ENCODE measurements at regions not wholly inside any gene's neighbourhood (a gene's known extent, or its start where the extent isn't known, plus 50 kb on each side); places are given as distances from the start of the nearest gene placed in this dataset.

DNA sequence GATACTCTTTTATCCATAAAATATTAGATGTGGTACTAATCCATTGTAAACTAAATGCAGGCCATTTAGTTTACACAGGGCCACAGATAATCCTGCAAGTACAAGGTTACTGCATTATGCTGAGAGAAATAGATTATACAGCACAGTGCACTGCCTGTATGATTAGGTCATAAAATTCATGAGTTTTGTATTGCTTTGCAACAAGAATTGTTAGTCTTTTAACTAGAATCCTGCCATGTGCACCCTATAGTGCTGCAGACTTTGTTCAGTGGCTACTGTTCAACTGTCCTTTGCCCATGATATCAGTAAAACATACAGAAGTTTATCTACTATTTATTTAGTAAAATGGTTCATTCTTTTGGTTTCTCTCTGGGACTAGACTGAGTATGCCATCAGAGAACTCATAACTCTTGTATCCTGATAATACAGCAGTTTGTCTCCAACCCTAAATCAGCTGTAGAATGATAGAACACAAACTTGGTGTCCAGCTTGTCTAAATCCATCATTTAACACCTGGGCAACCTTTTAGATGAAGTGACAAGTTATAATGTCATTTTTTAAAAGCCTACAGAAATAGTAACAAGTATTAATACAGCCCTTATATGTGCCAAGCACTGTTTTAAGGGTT lies 291.2 kb downstream of the TMEM167A start:
- H3K9me3 ChIP-seq (ENCODE audit: insufficient read depth, low read depth, low read length) = no peaks in the 10 kb centered on the region
- H3K4me1 ChIP-seq (ENCODE audit: insufficient read depth, low read length, poor library complexity, severe bottlenecking) = no peaks in the 10 kb centered on the region
- no peaks in the 10 kb centered on the region for H3K27me3 ChIP-seq (ENCODE audit: insufficient read depth, low read length, poor library complexity, severe bottlenecking)
- no peaks in the 10 kb centered on the region for H3F3A ChIP-seq (ENCODE audit: low read depth)
- no peaks in the 10 kb centered on the region for H4K20me1 ChIP-seq (ENCODE audit: insufficient read depth, low read length, poor library complexity, severe bottlenecking)
- TF ChIP-seq EZH2phosphoT487 (IDR thresholded peaks at IDR 0.05; ENCODE audit: borderline replicate concordance) = no peak
- no peak for TF ChIP-seq CTCF (conservative IDR thresholded peaks at IDR 0.05; ENCODE audit: low read length)
- H3K4me3 ChIP-seq (ENCODE audit: low read length, poor library complexity, severe bottlenecking) = no peak overlapping the region
- no peaks in the 10 kb centered on the region for H3K79me2 ChIP-seq (ENCODE audit: insufficient read depth, low read length)
- H3K36me3 ChIP-seq (ENCODE audit: insufficient read depth, low read length) = no peaks in the 10 kb centered on the region
- no peak overlapping the region for H3K9ac ChIP-seq (ENCODE audit: low read depth, low read length, poor library complexity, severe bottlenecking)
- H3K9me2 ChIP-seq (replicated peaks; ENCODE audit: low read depth, low read length) = no peaks in the 10 kb centered on the region
- H3K4me2 ChIP-seq (ENCODE audit: low read depth, low read length, poor library complexity, severe bottlenecking) = no peak overlapping the region
- no peak overlapping the region for H2AFZ ChIP-seq (ENCODE audit: low read length)

GRCh38 chr5:82785456-82785855 lies 291.7 kb downstream of the TMEM167A start:
- Histone ChIP-seq H3K9me3 (ENCODE audit: insufficient read depth, low read depth, low read length) (no peaks in the 10 kb centered on the region), H3K36me3 (ENCODE audit: insufficient read depth, low read length) (no peaks in the 10 kb centered on the region), H3K27me3 (ENCODE audit: insufficient read depth, low read length, poor library complexity, severe bottlenecking) (no peaks in the 10 kb centered on the region), H3K4me3 (ENCODE audit: low read length, poor library complexity, severe bottlenecking) (no peak overlapping the region), H3K9ac (ENCODE audit: low read depth, low read length, poor library complexity, severe bottlenecking) (no peak overlapping the region), H4K20me1 (ENCODE audit: insufficient read depth, low read length, poor library complexity, severe bottlenecking) (no peaks in the 10 kb centered on the region), H2AFZ (ENCODE audit: low read length) (no peak overlapping the region), H3K4me1 (ENCODE audit: insufficient read depth, low read length, poor library complexity, severe bottlenecking) (no peaks in the 10 kb centered on the region), H3K9me2 (replicated peaks; ENCODE audit: low read depth, low read length) (no peaks in the 10 kb centered on the region), H3F3A (ENCODE audit: low read depth) (no peaks in the 10 kb centered on the region), H3K79me2 (ENCODE audit: insufficient read depth, low read length) (no peaks in the 10 kb centered on the region), H3K4me2 (ENCODE audit: low read depth, low read length, poor library complexity, severe bottlenecking) (no peak overlapping the region)
- TF ChIP-seq CTCF (conservative IDR thresholded peaks at IDR 0.05; ENCODE audit: low read length) (no peak), EZH2phosphoT487 (IDR thresholded peaks at IDR 0.05; ENCODE audit: borderline replicate concordance) (no peak)

DNA sequence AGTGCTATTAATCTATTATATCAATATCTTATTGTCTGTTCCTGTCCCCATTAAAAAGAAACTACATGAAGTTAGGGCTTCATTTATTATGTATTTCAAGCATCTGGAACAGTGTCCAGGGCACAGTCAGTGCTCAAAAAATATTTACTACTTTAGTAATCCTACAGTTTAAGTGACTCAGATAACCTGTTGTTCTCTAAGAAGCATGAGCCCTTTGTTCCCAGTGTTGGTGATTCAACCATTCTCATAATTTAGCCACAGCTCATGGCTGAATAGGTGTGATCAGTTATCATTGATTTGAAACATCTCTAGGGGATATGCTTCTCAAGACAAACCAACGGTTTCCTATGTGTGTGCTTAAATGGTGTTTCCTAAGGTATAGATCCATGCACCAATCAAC lies 292.7 kb downstream of the TMEM167A start:
- no peak overlapping the region for H3K4me2 ChIP-seq (ENCODE audit: low read depth, low read length, poor library complexity, severe bottlenecking)
- H3K79me2 ChIP-seq (ENCODE audit: insufficient read depth, low read length) = no peaks in the 10 kb centered on the region
- no peak overlapping the region for H3K9ac ChIP-seq (ENCODE audit: low read depth, low read length, poor library complexity, severe bottlenecking)
- H3K4me1 ChIP-seq (ENCODE audit: insufficient read depth, low read length, poor library complexity, severe bottlenecking) = no peaks in the 10 kb centered on the region
- H3K36me3 ChIP-seq (ENCODE audit: insufficient read depth, low read length) = no peaks in the 10 kb centered on the region
- H3K9me2 ChIP-seq (replicated peaks; ENCODE audit: low read depth, low read length) = no peaks in the 10 kb centered on the region
- H3F3A ChIP-seq (ENCODE audit: low read depth) = no peaks in the 10 kb centered on the region
- no peaks in the 10 kb centered on the region for H4K20me1 ChIP-seq (ENCODE audit: insufficient read depth, low read length, poor library complexity, severe bottlenecking)
- no peak overlapping the region for H2AFZ ChIP-seq (ENCODE audit: low read length)
- H3K9me3 ChIP-seq (ENCODE audit: insufficient read depth, low read depth, low read length) = no peaks in the 10 kb centered on the region
- TF ChIP-seq EZH2phosphoT487 (IDR thresholded peaks at IDR 0.05; ENCODE audit: borderline replicate concordance) = no peak
- no peak for TF ChIP-seq CTCF (conservative IDR thresholded peaks at IDR 0.05; ENCODE audit: low read length)
- H3K27me3 ChIP-seq (ENCODE audit: insufficient read depth, low read length, poor library complexity, severe bottlenecking) = no peaks in the 10 kb centered on the region
- H3K4me3 ChIP-seq (ENCODE audit: low read length, poor library complexity, severe bottlenecking) = no peak overlapping the region

All from Loucy (cell line).